Caco-2 (cell line): ENCODE measurements at regions not wholly inside any gene's neighbourhood (a gene's known extent, or its start where the extent isn't known, plus 50 kb on each side); places are given as distances from the start of the nearest gene placed in this dataset.

Experiments
- BruUV-seq: library from RNA; stranded (reverse); fragments of 400-500 nt; replicated peaks from 2 replicates; lab custom pipeline; 2021; lab: Mats Ljungman, UMichigan
- CTCF ChIA-PET: fragments of 300-600 bp; sonication (Branson Sonifier 250); formaldehyde crosslinking; loops from one replicate; lab custom pipeline; 2022; ENCODE audit warnings: antibody characterized with exemption; lab: Charles Lee
- POLR2A ChIA-PET: fragments of 300-600 bp; sonication (Branson Sonifier 250); formaldehyde crosslinking; loops from one replicate; lab custom pipeline; 2022; ENCODE audit warnings: antibody characterized with exemption; lab: Charles Lee
- DNase-seq, 2 experiments: peaks; one replicate each; pipeline versions ENCODE4 v3.0.0 to v3.0.0-alpha.2; 2020 to 2022
- H3K27me3 ChIP-seq: replicated peaks from 2 replicates; pipeline ENCODE4 v1.6.0; 2011; ENCODE audit warnings: low read length; ENCODE audit not compliant: control insufficient read depth, insufficient read depth
- H3K36me3 ChIP-seq: 2 replicates; pipeline ENCODE4 v1.5.1; 2011; ENCODE audit warnings: low read length; ENCODE audit not compliant: control insufficient read depth, insufficient read depth
- H3K4me1 ChIP-seq: fragments of 250-450 bp; sonication (Bioruptor Pico); 2 replicates; pipeline ENCODE4 v1.5.1; 2020; ENCODE audit warnings: mild to moderate bottlenecking
- H3K4me3 ChIP-seq: 2 replicates; pipeline ENCODE4 v1.5.1; 2011; ENCODE audit warnings: low read depth, mild to moderate bottlenecking, control low read depth, low read length
- H3K9me3 ChIP-seq: fragments of 250-450 bp; sonication (Bioruptor Pico); 2 replicates; pipeline ENCODE4 v1.5.1; 2020; ENCODE audit warnings: mild to moderate bottlenecking, moderate library complexity
- H3K27ac Mint-ChIP-seq: one replicate; pipeline ENCODE4 v1.8.0; 2022; ENCODE audit warnings: mixed read lengths; ENCODE audit not compliant: unreplicated experiment
- H3K27me3 Mint-ChIP-seq: one replicate; pipeline ENCODE4 v1.8.0; 2022; ENCODE audit warnings: mixed read lengths; ENCODE audit not compliant: insufficient read depth, unreplicated experiment
- H3K36me3 Mint-ChIP-seq: one replicate; pipeline ENCODE4 v1.8.0; 2022; ENCODE audit warnings: mild to moderate bottlenecking, mixed read lengths; ENCODE audit not compliant: insufficient read depth, unreplicated experiment
- H3K4me1 Mint-ChIP-seq: one replicate; pipeline ENCODE4 v1.8.0; 2022; ENCODE audit warnings: low read depth, mixed read lengths; ENCODE audit not compliant: unreplicated experiment
- H3K4me3 Mint-ChIP-seq: one replicate; pipeline ENCODE4 v1.8.0; 2022; ENCODE audit warnings: mild to moderate bottlenecking, moderate library complexity, mixed read lengths; ENCODE audit not compliant: unreplicated experiment
- H3K9me3 Mint-ChIP-seq: one replicate; pipeline ENCODE4 v1.8.0; 2022; ENCODE audit warnings: mixed read lengths; ENCODE audit not compliant: unreplicated experiment
- intact Hi-C: fragments of 100-400 bp; cut with micrococcal nuclease; formaldehyde crosslinking; loops from one replicate; pipeline ENCODE4 v1.10.0; 2022; ENCODE audit not compliant: unreplicated experiment
- TF ChIP-seq, protein P1 (sequence below), 2 experiments: fragments of 200-600 bp in 1 of 2; IDR thresholded peaks; 1 replicate in 1 of 2; 2 replicates in 1 of 2; pipeline versions ENCODE4 v1.5.1 to v1.8.0; 2011 to 2022; ENCODE audit warnings: antibody characterized with exemption in 1 of 2, control low read depth in 1 of 2, inconsistent platforms in 1 of 2, low read depth in 1 of 2, low read length in 1 of 2, mild to moderate bottlenecking in 1 of 2, moderate library complexity in 1 of 2; ENCODE audit not compliant: insufficient read depth in 1 of 2, severe bottlenecking in 1 of 2, unreplicated experiment in 1 of 2

DNA sequence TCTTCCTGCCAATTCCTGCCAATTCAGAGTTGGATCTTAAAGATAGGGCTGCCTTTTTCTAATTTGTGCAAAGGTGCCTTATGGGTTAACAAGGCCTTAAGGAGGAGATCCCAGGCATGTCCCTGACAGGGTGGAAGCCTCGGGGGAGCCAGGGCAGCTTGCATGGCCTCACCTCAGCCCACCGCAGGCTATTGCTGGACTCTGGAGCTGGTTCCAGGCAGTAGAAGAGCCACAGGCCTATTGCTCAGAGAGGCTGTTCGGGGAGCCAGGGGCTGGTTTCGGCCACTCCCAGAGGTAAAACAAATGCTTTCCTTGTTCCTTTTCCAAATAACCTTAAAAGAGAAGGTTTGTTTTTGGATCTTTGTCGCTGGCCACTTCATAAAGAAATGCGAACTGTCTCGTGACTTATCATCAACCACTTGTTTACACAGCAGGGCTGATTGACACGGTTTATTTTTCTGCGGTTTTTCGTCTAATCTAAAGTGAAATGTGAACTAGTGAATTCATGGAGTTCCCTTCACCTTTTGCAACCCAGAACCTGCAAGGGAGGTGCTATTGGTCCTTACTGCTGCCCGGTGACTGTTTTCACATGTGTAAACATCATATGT is 108.6 kb downstream of the APOB start:
- Mint-ChIP-seq H3K27me3 (peaks cover 3% of the 10 kb centered on the region), H3K27ac (no peak overlapping the region), H3K4me3 (no peak overlapping the region), H3K4me1 (peaks cover 6% of the 10 kb centered on the region), H3K9me3 (peaks cover 8% of the 10 kb centered on the region), H3K36me3 (no peaks in the 10 kb centered on the region)
- ChIA-PET CTCF (no interaction called here), POLR2A (no interaction called here)
- BruUV-seq = no TSS peak
- TF ChIP-seq, protein P1, sequence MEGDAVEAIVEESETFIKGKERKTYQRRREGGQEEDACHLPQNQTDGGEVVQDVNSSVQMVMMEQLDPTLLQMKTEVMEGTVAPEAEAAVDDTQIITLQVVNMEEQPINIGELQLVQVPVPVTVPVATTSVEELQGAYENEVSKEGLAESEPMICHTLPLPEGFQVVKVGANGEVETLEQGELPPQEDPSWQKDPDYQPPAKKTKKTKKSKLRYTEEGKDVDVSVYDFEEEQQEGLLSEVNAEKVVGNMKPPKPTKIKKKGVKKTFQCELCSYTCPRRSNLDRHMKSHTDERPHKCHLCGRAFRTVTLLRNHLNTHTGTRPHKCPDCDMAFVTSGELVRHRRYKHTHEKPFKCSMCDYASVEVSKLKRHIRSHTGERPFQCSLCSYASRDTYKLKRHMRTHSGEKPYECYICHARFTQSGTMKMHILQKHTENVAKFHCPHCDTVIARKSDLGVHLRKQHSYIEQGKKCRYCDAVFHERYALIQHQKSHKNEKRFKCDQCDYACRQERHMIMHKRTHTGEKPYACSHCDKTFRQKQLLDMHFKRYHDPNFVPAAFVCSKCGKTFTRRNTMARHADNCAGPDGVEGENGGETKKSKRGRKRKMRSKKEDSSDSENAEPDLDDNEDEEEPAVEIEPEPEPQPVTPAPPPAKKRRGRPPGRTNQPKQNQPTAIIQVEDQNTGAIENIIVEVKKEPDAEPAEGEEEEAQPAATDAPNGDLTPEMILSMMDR (IDR thresholded peaks at IDR 0.05; ENCODE audit: insufficient read depth in 1 of 2, low read depth in 1 of 2, low read length in 1 of 2, severe bottlenecking in 1 of 2, unreplicated experiment in 1 of 2) = no peak
- Histone ChIP-seq H3K36me3 (no peaks in the 10 kb centered on the region), H3K4me3 (no peak overlapping the region), H3K4me1 (no peaks in the 10 kb centered on the region), H3K27me3 (no peaks in the 10 kb centered on the region), H3K9me3 (no peaks in the 10 kb centered on the region)
- no peak for DNase-seq
- intact Hi-C loops = no loop called here

GRCh38 chr2:20934236-20934635 is 109.6 kb downstream of the APOB start:
- Histone ChIP-seq H3K9me3 (no peaks in the 10 kb centered on the region), H3K27me3 (no peaks in the 10 kb centered on the region), H3K4me3 (no peak overlapping the region), H3K4me1 (no peaks in the 10 kb centered on the region), H3K36me3 (no peaks in the 10 kb centered on the region)
- DNase-seq = no peak
- no peak overlapping the region for H3K4me3 Mint-ChIP-seq
- ChIA-PET POLR2A (no interaction called here), CTCF (no interaction called here)
- no peaks in the 10 kb centered on the region for H3K36me3 Mint-ChIP-seq
- H3K27ac Mint-ChIP-seq = no peak overlapping the region
- intact Hi-C loops = no loop called here
- TF ChIP-seq, protein P1 (IDR thresholded peaks at IDR 0.05; ENCODE audit: insufficient read depth in 1 of 2, low read depth in 1 of 2, low read length in 1 of 2, severe bottlenecking in 1 of 2, unreplicated experiment in 1 of 2) = no peak
- peaks cover 13% of the 10 kb centered on the region for H3K9me3 Mint-ChIP-seq
- peaks cover 7% of the 10 kb centered on the region for H3K4me1 Mint-ChIP-seq
- no TSS peak for BruUV-seq
- peaks cover 3% of the 10 kb centered on the region for H3K27me3 Mint-ChIP-seq

DNA sequence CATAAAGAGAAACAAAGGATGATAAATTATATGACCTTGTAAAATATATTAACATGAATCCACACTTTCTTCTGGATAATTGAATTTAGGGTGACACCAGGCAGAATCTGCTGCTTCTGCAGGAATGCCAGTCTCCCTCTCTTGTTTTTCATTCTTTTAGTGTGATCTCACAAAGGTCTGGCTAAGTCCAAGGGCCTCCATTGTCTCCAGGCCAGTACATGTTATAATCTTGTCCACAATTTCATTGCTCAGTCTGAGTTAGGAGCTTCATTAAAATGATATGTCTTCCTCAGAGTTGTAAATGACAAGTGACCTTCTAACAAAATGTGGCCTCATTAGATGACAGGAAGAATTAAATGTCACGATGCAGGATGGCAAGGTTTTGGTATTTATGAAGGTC is 110.2 kb downstream of the APOB start:
- Histone ChIP-seq H3K27me3 (no peaks in the 10 kb centered on the region), H3K4me1 (no peaks in the 10 kb centered on the region), H3K9me3 (0 out of 2 replicates have a peak, but pooled peaks cover 3% of the 10 kb centered on the region), H3K36me3 (no peaks in the 10 kb centered on the region), H3K4me3 (no peak overlapping the region)
- Mint-ChIP-seq H3K27ac (no peak overlapping the region), H3K27me3 (no peaks in the 10 kb centered on the region), H3K4me1 (peaks cover 7% of the 10 kb centered on the region), H3K9me3 (peaks cover 18% of the 10 kb centered on the region), H3K4me3 (no peak overlapping the region), H3K36me3 (no peaks in the 10 kb centered on the region)
- POLR2A ChIA-PET = no interaction called here
- BruUV-seq = no TSS peak
- intact Hi-C loops = no loop called here
- TF ChIP-seq, protein P1 (IDR thresholded peaks at IDR 0.05; ENCODE audit: insufficient read depth in 1 of 2, low read depth in 1 of 2, low read length in 1 of 2, severe bottlenecking in 1 of 2, unreplicated experiment in 1 of 2) = no peak
- CTCF ChIA-PET = no interaction called here
- no peak for DNase-seq
